ENCODE measurements at regions not wholly inside any gene's neighbourhood (a gene's known extent, or its start where the extent isn't known, plus 50 kb on each side); places are given as distances from the start of the nearest gene placed in this dataset.

- H3K4me3 ChIP-seq (ENCODE audit: low read depth, low read length): no peak overlapping the region
- TF ChIP-seq, protein P1, sequence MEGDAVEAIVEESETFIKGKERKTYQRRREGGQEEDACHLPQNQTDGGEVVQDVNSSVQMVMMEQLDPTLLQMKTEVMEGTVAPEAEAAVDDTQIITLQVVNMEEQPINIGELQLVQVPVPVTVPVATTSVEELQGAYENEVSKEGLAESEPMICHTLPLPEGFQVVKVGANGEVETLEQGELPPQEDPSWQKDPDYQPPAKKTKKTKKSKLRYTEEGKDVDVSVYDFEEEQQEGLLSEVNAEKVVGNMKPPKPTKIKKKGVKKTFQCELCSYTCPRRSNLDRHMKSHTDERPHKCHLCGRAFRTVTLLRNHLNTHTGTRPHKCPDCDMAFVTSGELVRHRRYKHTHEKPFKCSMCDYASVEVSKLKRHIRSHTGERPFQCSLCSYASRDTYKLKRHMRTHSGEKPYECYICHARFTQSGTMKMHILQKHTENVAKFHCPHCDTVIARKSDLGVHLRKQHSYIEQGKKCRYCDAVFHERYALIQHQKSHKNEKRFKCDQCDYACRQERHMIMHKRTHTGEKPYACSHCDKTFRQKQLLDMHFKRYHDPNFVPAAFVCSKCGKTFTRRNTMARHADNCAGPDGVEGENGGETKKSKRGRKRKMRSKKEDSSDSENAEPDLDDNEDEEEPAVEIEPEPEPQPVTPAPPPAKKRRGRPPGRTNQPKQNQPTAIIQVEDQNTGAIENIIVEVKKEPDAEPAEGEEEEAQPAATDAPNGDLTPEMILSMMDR (IDR thresholded peaks at IDR 0.05; ENCODE audit: borderline replicate concordance, insufficient read depth, low read depth, low read length): no peak
These were observed 73.9 kb downstream of the FAT4 start for GRCh38 chr4:125388613-125389012.

GRCh38 chr4:125389713-125390112 is 75.0 kb downstream of the FAT4 start:
- no peak overlapping the region for H3K4me3 ChIP-seq (ENCODE audit: low read depth, low read length)
- TF ChIP-seq, protein P1 (IDR thresholded peaks at IDR 0.05; ENCODE audit: borderline replicate concordance, insufficient read depth, low read depth, low read length): no peak

GRCh38 chr4:125390126-125390525 is 75.4 kb downstream of the FAT4 start:
- no peak overlapping the region for H3K4me3 ChIP-seq (ENCODE audit: low read depth, low read length)
- TF ChIP-seq, protein P1 (IDR thresholded peaks at IDR 0.05; ENCODE audit: borderline replicate concordance, insufficient read depth, low read depth, low read length): no peak

- TF ChIP-seq, protein P1 (IDR thresholded peaks at IDR 0.05; ENCODE audit: borderline replicate concordance, insufficient read depth, low read depth, low read length): no peak
- H3K4me3 ChIP-seq (ENCODE audit: low read depth, low read length): no peak overlapping the region
These were observed 76.0 kb downstream of the FAT4 start for GRCh38 chr4:125390727-125391126.

- H3K4me3 ChIP-seq (ENCODE audit: low read depth, low read length): no peak overlapping the region
- TF ChIP-seq, protein P1 (IDR thresholded peaks at IDR 0.05; ENCODE audit: borderline replicate concordance, insufficient read depth, low read depth, low read length): no peak
These were observed 77.9 kb downstream of the FAT4 start for GRCh38 chr4:125392694-125393093.

DNA sequence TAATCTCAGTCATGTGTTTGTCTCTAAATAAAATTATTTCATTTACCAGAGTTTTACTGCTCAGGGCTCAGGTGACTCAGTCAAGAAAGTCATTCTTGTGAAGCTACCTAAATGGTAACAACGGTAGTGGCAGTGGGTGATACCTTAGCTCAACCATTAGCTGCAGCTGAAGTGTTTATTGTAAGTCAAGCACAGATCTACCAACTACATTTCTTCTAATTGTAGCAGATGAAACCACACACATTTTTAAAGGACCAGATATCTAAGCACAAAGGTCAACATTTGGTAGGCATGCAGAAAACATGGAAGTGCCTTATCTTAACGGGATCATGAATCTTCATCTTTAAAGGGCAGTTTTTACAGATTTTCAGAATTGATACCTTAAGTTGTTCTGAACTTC is 79.1 kb downstream of the FAT4 start:
- H3K4me3 ChIP-seq (ENCODE audit: low read depth, low read length): no peak overlapping the region
- TF ChIP-seq, protein P1 (IDR thresholded peaks at IDR 0.05; ENCODE audit: borderline replicate concordance, insufficient read depth, low read depth, low read length): no peak

GRCh38 chr4:125397226-125397625 is 82.5 kb downstream of the FAT4 start:
- TF ChIP-seq, protein P1 (IDR thresholded peaks at IDR 0.05; ENCODE audit: borderline replicate concordance, insufficient read depth, low read depth, low read length): no peak
- no peak overlapping the region for H3K4me3 ChIP-seq (ENCODE audit: low read depth, low read length)

Measured in GM12875 (cell line).